ENCODE measurements at regions not wholly inside any gene's neighbourhood (a gene's known extent, or its start where the extent isn't known, plus 50 kb on each side); places are given as distances from the start of the nearest gene placed in this dataset.

GRCh38 chr9:101970609-101971008 lies 232.2 kb upstream of the GRIN3A start:
- TF ChIP-seq CTCF (IDR thresholded peaks at IDR 0.05) (no peak), POLR2A (IDR thresholded peaks at IDR 0.05) (no peak), POLR2AphosphoS5 (IDR thresholded peaks at IDR 0.05) (no peak)
